Left lobe of liver (tissue), 2 donors: ENCODE measurements at regions not wholly inside any gene's neighbourhood (a gene's known extent, or its start where the extent isn't known, plus 50 kb on each side); places are given as distances from the start of the nearest gene placed in this dataset.
"Not testable (repeated sequence)": the region's sequence is repeated elsewhere in the genome, so short reads cannot be mapped to it uniquely, and the experiment has no call there.

Experiments used
- ATAC-seq: fragments of 200-7000 bp; cut with Tn5 transposase; one replicate; pipeline ENCODE4 v1.9.1; 2020; ENCODE audit warnings: mild to moderate bottlenecking, moderate library complexity
- DNase-seq: peaks from one replicate; pipeline ENCODE4 v3.0.0-alpha.2; 2020; ENCODE audit warnings: low spot score
- donor health status: DM: no; HTN: no; CAD: no; lungs with moderate emphysema.
- donor health status: DM: no; HTN: yes; CAD: no.

DNA sequence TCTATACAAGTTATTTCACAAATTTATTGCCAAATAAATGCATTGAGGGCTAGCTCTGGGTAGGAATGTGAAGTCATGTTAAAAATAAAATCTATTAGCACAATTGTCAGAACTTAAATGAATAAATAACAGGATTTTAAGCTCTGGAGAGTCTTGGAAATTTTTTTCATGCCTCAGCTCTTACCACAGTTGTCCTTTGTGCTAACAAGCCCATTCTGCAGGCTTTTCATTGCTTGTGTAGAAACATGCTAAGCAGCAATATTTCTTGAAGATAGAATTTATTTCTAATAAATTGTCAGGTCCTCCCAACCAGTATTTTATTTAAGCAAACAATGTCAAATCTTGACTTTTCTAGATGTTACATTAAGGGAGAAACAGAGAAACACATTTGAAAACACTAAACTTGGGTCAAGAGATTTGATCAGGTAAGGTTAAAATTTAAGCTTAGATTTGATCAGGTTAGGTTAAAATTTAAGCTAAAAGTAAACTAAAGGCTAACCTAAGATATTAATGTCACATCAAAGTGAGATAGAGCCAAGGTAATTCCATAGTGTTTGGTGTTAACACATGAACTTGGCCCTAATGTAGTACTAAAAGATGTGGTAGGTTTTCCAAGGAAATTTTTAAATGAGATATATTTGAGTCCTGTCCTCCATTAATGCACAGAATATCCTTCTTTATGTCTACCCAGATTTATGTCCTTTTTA lies 179.1 kb upstream of the IL1RAPL1 start:
- no peak for DNase-seq
- peak; percentile 72 for ATAC-seq

DNA sequence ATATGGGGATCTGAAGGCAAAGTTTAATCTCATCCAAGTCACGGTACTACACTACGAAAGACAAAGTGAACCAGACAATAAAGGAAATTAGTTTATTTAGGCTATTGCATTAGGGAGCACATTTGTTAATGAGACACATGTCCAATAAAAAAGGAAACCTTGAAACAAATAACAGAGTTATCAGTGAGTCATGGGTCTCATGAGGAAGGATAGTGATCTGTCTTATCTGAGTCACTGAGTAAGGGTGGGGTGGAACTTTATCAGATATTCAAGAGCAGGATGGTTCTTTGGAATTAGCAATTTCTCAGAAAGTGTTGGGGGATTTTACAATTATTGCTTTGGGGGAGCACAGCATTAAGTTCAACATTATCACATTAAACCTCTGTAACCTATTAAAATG lies 188.9 kb upstream of the IL1RAPL1 start:
- DNase-seq: no peak
- ATAC-seq: no peak

DNA sequence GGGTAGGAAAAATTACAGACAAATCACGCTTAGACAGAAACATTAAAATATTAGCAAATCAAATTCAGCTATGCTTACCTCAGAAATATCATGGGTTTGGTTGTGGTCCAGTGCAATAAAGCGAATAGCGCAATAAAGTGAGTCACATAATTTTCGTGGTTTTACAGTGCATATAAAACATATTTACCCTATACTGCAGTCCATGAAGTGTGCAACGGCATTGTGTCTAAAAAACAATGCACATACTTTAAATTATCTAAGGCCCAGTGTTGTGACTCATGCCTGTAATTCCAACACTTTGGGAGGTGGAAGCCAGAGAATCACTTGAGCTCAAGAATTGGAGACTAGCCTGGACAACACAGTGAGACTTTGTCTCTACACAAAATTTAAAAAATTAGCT lies 195.7 kb upstream of the IL1RAPL1 start:
- DNase-seq: no peak
- no peak for ATAC-seq

DNA sequence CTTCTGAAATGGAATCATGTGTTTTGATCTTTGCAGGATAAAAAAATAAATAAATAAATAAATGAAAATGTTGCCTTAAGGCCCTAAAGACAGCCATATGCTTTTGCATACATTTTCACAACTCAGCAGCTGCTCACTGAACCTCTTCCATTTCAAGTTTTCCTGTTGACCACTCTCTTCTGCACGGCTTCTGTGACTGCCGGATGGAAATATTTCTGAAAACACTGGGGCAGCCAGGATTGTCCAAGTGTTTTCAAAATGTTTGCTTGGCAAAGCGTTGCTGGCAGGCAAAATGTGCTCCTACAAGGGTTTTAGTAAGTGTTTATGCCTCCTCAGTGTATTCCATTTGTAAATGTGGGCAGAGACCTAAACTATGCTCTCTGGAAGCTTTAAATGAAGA lies 208.1 kb upstream of the IL1RAPL1 start:
- ATAC-seq: no peak
- DNase-seq: no peak

DNA sequence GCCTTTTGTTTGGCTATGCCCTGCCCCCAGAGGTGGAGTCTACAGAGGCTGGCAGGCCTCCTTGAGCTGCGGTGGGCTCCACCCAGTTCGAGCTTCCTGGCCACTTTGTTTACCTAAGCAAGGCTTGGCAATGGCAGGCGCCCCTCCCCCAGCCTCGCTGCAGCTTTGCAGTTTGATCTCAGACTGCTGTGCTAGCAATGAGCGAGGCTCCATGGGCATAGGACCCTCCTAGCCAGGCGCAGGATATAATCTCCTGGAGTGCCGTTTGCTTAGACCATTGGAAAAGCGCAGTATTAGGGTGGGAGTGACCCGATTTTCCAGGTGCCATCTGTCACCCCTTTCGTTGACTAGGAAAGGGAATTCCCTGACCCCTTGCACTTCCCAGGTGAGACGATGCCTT lies 219.6 kb upstream of the IL1RAPL1 start:
- ATAC-seq: not testable (repeated sequence)

DNA sequence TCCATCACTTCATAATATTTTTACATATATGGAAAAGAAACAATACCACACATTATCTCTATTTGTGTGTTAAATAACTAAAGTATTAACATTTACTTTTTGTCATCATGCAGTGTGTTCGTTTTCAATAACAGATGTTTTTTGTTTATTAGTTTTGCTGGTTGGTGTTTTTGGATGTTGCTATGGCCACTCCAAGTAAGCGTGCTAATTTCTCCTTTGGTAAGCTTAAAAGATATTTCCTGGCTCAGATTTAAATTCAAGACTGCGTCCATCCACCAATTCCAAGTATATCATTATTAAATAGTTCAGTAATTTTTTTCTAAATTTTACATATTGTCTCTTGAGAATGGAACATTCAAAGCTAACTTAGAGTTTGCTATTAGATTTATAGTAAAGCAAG lies 235.4 kb upstream of the IL1RAPL1 start:
- DNase-seq: no peak
- no peak for ATAC-seq

More for the DNA sequence above, 219.6 kb upstream of the IL1RAPL1 start:
- not testable (repeated sequence) for DNase-seq

DNA sequence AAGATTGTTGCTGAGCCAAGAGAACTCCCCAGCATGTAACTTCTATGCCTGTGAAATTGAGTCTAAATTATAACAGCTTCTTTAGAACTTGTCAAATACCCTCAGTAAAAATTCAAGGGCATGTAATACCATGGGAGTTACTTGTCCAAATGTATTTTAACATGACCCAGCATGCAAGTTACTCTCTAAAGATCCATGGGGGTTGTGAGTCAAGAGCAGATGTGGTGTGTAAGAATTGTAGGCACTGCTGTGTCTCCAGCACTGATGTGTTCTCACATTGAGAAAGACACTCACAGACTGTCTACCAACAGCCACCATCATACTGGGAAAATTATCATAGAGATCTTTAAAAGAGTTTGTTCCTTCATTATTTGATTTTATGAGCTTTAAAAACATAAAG lies 237.4 kb upstream of the IL1RAPL1 start:
- ATAC-seq: no peak

DNA sequence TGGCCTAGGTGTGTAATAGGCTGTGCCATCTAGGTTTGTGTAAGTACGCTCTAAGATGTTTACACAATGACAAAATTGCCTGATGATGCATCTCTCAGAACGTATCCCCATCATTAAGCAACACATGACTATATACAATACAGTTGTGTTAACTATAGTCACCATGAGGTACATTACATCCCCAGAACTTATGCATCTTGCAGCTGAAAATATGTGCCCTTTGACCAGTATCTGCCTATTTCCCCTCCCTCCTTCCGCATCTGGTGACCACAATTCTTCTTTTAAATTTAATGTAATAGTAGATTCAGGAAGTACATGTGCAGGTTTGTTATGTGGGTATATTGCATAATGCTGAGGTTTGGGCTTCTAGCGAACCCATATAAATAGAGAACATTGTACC lies 239.8 kb upstream of the IL1RAPL1 start:
- ATAC-seq: no peak
- no peak for DNase-seq

More for the DNA sequence above, 237.4 kb upstream of the IL1RAPL1 start:
- DNase-seq: no peak

DNA sequence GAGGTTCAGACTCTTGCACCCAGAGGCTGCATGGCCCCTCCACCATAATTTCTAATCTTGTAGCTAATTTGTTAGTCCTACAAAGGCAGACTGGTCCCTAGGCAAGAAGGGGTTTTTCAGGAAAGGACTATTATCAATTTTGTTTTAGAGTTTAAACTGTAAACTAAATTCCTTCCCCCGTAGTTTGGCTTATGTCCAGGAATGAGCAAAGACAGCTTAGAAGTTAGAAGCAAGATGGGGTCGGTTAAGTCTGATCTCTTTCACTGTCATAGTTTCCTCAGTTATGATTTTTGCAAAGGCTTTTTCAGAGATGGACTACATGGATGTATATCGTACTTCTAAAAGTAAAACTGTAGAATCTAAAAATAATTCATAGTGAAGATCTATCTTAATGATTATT lies 258.1 kb upstream of the IL1RAPL1 start:
- DNase-seq: no peak
- ATAC-seq: no peak

DNA sequence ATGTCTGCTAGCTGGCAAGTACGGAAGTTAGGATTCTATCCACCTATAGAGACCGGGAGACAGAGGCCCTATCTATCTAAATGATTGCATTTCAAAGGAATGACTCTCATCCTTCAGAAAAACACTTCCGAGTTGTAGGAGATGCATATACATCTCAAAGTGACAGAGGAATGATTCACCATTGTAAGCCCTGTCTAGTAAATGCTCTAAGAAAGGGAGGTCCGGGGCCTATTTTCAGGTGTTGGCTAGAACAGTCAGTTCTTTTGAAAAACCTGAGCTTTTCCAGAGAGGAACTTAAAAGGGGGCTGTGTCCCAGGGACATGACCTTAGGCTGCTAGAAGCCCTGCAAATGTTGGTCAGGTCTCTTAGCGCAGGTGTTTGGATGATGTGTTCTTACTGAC lies 262.9 kb upstream of the IL1RAPL1 start:
- DNase-seq: no peak

DNA sequence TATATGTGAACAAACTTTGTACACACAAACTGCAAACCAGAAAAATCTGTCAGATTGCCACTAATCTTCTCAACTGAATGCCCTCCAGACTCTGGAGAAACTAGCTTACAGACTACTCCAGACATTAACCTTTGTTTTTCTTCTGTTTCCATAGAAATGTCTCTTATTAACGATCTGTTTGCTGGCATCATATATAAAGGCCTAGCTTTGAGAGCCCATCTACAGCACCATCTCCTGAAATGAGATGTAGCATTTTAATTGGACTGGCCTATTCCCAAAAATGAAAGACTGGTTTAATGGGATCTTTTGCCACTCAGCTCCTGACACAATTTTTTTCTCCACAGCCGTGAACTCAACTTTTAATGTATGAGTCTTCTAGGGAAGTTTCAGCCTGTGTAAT lies 266.0 kb upstream of the IL1RAPL1 start:
- ATAC-seq: no peak
- no peak for DNase-seq

More for the DNA sequence above, 262.9 kb upstream of the IL1RAPL1 start:
- no peak for ATAC-seq

DNA sequence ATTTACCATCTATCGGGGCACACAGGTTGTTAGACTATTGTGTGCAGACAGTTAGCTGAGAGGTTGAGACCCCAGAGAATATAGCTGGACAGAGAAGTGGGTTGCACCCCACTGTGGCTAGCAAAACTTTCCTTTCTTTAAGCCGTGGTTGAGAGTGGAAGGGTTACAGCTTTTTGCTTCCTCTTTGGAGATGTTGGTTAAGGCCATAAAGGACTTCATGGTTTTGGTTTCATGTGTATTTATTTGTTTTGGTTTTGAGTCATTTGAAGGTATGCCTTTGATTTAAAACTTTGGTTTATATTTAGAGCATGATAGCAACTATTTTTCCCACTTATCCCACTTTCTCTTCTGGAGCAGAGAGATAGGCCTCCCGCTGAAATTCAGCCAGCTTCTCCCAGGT lies 274.3 kb upstream of the IL1RAPL1 start:
- no peak for ATAC-seq
- no peak for DNase-seq

DNA sequence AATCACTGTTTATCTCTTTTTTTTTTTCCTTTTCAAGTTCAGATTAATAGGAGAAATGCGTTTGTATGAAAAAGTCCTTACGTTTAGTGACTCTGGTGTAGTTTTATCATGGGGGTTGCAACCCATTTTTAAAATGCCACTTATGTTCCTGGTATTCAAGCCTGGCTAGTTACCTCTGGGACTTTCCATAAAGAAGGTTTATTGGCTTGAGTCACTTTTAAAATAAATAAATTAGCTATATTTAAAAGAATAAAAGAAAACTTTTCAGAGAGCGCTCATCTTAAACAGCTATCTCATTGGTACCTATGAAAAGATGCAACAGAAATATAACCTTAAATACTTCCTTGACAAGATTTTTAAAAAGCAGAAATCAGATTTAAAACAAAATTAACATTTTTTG lies 275.0 kb upstream of the IL1RAPL1 start:
- DNase-seq (no peak), ATAC-seq (no peak)

DNA sequence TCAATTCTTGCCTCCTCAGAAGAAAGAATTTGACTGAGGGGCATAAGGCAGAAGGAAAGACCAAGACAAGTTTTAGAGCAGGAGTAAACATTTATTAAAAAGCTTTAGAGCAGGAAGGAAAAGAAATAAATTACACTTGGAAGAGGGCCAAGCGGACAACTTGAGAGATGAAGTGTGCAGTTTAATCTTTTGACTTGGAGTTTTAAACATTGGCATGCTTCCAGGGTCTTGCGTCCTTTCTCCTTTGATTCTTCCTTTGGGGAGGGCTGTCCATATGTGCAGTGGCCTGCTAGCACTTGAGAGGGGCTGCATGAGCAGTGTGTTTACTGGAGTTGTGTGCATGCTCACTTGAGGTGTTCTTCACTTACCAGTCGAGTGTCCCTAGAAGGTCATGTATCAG lies 275.8 kb upstream of the IL1RAPL1 start:
- DNase-seq (no peak), ATAC-seq (no peak)

DNA sequence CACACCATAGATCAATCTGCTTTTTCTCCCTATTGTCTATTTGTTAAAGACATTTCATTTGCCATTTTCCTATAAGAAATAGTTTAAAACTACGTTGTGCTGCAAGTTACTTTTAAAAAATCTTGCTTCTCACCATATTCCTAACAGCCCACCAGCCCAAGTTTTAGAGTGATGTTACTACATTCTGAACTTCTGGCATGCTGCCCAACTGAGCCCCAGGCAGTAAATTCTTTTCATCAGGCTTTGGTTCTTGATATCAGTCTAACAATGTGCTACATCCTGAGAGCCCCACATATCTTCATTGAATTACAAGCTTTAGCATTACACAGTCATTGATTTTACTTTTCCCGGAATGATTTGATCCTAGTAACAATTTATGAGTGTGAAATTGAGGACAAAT lies 283.8 kb upstream of the IL1RAPL1 start:
- DNase-seq (no peak), ATAC-seq (no peak)

DNA sequence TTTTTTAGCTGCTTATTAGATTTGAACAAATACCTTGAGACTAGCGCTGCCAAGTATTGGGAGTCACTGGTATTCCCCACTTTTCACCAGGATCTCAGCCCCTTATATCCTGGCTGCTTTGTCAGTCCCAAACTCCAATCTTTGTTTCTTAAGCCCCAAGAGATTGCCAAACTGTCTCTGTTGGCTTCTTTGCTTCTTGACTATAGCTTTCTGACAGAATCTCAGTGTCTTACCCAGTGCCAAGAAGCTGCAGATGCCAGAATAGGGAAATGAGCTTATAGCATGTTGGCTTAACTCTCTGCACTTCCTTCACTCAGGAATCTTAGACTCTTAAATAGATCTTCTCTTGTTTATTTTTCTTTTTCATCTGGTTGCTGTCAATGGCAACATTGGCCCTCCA lies 297.5 kb upstream of the DCAF8L1 start:
- ATAC-seq (no peak), DNase-seq (no peak)

DNA sequence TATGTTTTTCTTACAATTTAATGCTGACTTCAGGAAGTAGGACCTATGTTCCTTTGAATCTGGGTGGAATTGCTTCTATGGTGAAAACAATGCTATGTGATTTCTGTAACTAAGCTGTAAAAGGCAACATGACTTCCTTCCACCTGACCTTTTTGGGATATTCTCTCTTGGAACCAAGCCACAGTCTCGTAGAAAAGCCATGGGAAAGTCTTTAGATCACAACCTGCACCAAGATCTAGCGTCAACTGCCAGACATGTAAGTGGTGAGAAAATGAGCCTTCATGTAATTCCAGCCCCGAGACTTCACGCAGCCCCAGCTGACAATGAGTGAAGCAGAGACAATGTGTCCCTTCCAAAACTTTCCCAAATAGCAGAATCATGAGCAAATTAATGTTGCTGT lies 297.0 kb upstream of the DCAF8L1 start:
- ATAC-seq (no peak), DNase-seq (no peak)

DNA sequence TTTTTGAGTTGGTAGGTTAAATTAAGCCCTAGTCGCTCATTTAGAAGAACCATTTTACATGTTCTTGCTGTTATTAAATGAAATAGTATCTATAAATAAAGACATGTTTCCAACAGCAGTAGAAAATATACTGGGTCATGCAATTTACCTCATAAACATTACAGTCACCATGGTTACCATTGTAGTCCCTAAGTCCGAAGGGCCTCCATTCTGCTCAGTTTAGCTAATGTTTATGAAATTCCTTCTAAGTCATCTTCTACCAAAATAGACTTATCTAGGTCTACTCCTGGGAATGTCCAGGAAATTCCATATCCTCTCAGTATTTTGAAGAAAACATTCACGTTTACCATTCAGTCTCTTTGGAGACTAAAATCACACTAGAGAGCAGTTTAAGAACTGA lies 292.5 kb upstream of the DCAF8L1 start:
- ATAC-seq (no peak), DNase-seq (no peak)

DNA sequence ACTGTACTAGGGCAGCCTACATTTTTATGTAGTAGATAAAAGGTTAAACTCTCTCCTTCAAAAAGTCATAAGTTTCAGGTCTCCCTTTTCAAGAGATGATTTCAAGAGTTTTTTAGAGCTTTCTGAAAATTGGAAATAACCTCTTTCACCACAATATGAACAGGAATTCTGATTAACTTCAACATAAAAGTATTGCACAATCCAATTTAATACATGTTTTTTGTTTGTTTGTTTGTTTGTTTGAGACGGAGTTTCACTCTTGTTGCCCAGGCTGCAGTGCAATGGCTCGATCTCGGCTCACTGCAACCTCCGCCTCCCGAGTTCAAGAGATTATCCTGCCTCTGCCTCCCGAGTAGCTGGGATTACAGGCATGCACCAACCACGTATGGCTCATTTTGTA lies 265.4 kb upstream of the DCAF8L1 start:
- no peak for DNase-seq
- ATAC-seq: no peak

DNA sequence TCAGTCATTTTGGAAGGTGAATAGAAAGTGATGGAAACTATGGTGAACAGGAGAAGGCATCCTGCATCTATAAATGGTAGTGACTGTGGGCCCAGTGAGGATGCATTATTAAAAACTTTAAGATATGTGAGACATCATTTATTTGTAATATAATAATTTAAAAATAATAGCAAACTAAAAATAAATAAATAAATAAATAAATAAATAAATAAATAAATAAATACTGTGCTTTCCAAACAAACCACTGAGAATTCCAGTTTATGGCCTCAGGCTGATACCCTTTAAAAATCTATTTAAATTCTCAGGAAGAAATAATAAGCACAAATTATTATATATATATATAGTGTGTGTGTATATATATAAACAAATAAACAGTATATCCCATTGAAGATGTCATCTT lies 248.0 kb upstream of the DCAF8L1 start:
- no peak for ATAC-seq
- DNase-seq: no peak

DNA sequence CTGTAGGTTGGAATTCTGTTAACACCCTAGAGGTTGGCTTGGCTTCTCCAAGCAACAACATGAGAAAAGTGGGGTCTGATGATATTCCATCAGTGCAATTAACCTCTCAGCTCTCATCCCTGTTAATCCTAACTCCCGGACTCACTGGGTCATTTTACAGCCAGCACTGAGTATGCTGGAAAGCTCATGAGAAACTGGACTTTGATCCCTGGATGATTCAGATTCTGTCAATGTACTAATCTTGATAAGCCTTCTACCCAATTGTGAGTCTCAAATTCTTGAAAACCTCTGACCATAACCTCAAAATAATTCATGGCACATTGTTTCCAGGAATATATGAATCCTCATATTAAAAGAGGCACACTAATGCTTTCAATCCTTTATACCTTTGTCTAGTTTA lies 244.3 kb upstream of the DCAF8L1 start:
- peak; percentile 65 for ATAC-seq
- no peak for DNase-seq

DNA sequence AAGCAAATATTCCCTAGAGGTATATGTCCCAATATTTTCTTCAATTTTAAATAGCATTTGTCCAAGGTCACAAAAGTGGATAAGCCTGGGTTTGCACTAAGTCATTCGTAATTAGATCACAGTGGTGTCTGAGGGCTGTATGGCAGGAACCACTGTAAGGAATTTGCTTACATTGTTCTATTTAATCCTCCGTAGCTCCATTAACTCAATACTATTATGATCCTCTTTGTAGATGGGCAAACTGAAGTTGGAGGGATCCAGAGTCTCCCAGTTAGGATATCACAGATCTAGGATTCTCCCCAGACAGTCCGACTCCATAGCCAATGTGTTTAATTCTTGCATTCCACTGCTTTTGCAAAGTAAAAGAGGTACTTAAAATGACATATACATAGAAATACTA lies 242.7 kb upstream of the DCAF8L1 start:
- ATAC-seq (no peak), DNase-seq (no peak)

DNA sequence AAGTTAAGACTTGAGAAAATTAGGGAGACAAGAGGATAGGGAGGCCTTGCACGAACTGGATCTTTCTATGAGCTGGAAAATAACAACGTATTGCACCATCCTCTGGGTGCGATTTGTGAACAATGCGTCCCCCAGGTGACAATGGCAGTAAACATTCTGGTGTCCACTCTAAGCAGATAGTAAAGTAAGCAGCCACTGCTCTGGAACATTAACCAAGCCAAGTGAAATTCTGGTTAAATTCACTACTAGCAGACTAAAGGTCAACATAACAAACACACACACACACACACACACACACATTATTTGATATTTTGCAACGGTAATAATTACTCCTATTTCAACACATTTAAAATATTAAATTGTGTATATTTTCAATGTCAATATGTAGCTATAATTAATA lies 242.2 kb upstream of the DCAF8L1 start:
- ATAC-seq (peak; percentile 76), DNase-seq (no peak)
